GM23248 (cell line): ENCODE measurements at regions not wholly inside any gene's neighbourhood (a gene's known extent, or its start where the extent isn't known, plus 50 kb on each side); places are given as distances from the start of the nearest gene placed in this dataset.

ENCODE experiments used
- DNase-seq: peaks from one replicate; pipeline ENCODE4 v3.0.0-alpha.2; 2015
- H2AFZ ChIP-seq: fragments of 200-600 bp; sonication (generic); 2 replicates; pipeline ENCODE4 v1.6.1; 2016; ENCODE audit warnings: antibody characterized with exemption
- H3F3A ChIP-seq: fragments of 200-600 bp; sonication (generic); 2 replicates; pipeline ENCODE4 v1.6.1; 2016; ENCODE audit warnings: mild to moderate bottlenecking, antibody characterized with exemption, mixed run types; ENCODE audit not compliant: insufficient read depth
- H3K27ac ChIP-seq: fragments of 200-600 bp; sonication (generic); 2 replicates; pipeline ENCODE4 v1.5.1; 2016; ENCODE audit warnings: mild to moderate bottlenecking
- H3K27me3 ChIP-seq: fragments of 200-600 bp; sonication (generic); replicated peaks from 2 replicates; pipeline ENCODE4 v1.6.1; 2016; ENCODE audit warnings: mild to moderate bottlenecking; ENCODE audit not compliant: insufficient read depth
- H3K36me3 ChIP-seq: fragments of 200-600 bp; sonication (generic); 2 replicates; pipeline ENCODE4 v1.6.1; 2016; ENCODE audit warnings: low read depth, mild to moderate bottlenecking
- H3K4me1 ChIP-seq: fragments of 200-600 bp; sonication (generic); 2 replicates; pipeline ENCODE4 v1.6.1; 2016; ENCODE audit warnings: mild to moderate bottlenecking; ENCODE audit not compliant: insufficient read depth
- H3K4me2 ChIP-seq: fragments of 200-600 bp; sonication (generic); one replicate; pipeline ENCODE4 v1.6.1; 2016; ENCODE audit warnings: mild to moderate bottlenecking; ENCODE audit not compliant: unreplicated experiment
- H3K4me3 ChIP-seq: fragments of 200-600 bp; sonication (generic); 2 replicates; pipeline ENCODE4 v1.5.1; 2016; ENCODE audit warnings: mild to moderate bottlenecking
- H3K79me2 ChIP-seq: fragments of 200-600 bp; sonication (generic); 2 replicates; pipeline ENCODE4 v1.6.1; 2016; ENCODE audit warnings: mild to moderate bottlenecking; ENCODE audit not compliant: insufficient read depth
- H3K9ac ChIP-seq: fragments of 200-600 bp; sonication (generic); 2 replicates; pipeline ENCODE4 v1.6.1; 2016; ENCODE audit warnings: mild to moderate bottlenecking
- H3K9me2 ChIP-seq: fragments of 200-600 bp; sonication (generic); 2 replicates; pipeline ENCODE4 v1.6.1; 2016; ENCODE audit warnings: mixed run types, mild to moderate bottlenecking, moderate library complexity; ENCODE audit not compliant: insufficient read depth
- H3K9me3 ChIP-seq: fragments of 200-600 bp; sonication (generic); one replicate; pipeline ENCODE4 v1.6.1; 2017; ENCODE audit warnings: low read depth
- H4K20me1 ChIP-seq: fragments of 200-600 bp; sonication (generic); 2 replicates; pipeline ENCODE4 v1.6.0; 2016; ENCODE audit not compliant: insufficient read depth
- EZH2 ChIP-seq: fragments of 200-600 bp; sonication (generic); IDR thresholded peaks from 2 replicates; pipeline ENCODE4 v1.6.1; 2018; ENCODE audit warnings: antibody characterized with exemption, mild to moderate bottlenecking; ENCODE audit not compliant: insufficient read depth, poor library complexity, severe bottlenecking
- EZH2phosphoT487 ChIP-seq: fragments of 200-600 bp; sonication (generic); IDR thresholded peaks from 2 replicates; pipeline ENCODE4 v1.6.1; 2018; ENCODE audit warnings: antibody characterized with exemption, moderate library complexity, mild to moderate bottlenecking, low read depth; ENCODE audit not compliant: insufficient read depth
- WGBS, 2 experiments: methylation state at CpG; one replicate each; pipeline ENCODE4 v1.1.6; 2015 to 2017; ENCODE audit warnings: low lambda C conversion rate in 2 of 2, low coverage in 1 of 2; ENCODE audit errors: missing lambda C conversion rate in 2 of 2; 5-methylcytosine and 5-hydroxymethylcytosine counted together
- in situ Hi-C: fragments of 300-500 bp; cut with MboI; formaldehyde crosslinking; loops from 2 replicates; pipeline ENCODE4 v1.15.0; 2020

- in situ Hi-C loops = no loop called here
- no peak for DNase-seq
- Histone ChIP-seq H2AFZ (no peak overlapping the region), H3K79me2 (no peaks in the 10 kb centered on the region), H3K4me2 (no peak overlapping the region), H3K9me2 (no peaks in the 10 kb centered on the region), H4K20me1 (no peaks in the 10 kb centered on the region), H3K4me1 (no peaks in the 10 kb centered on the region), H3K27me3 (no peaks in the 10 kb centered on the region), H3K36me3 (no peaks in the 10 kb centered on the region), H3K9me3 (no peaks in the 10 kb centered on the region), H3K9ac (no peak overlapping the region), H3F3A (no peaks in the 10 kb centered on the region), H3K27ac (no peak overlapping the region), H3K4me3 (no peak overlapping the region)
- TF ChIP-seq EZH2 = no peak
- no peak for TF ChIP-seq EZH2phosphoT487
- 91 to 97% methylated on average over 2 of the region's 2 CpGs for WGBS, 2 experiments
Observed at GRCh38 chr14:42095155-42095554, 488.5 kb downstream of the LRFN5 start.

- H3K36me3 ChIP-seq = no peaks in the 10 kb centered on the region
- TF ChIP-seq EZH2 (no peak), EZH2phosphoT487 (no peak)
- no peak overlapping the region for H3K4me2 ChIP-seq
- H2AFZ ChIP-seq = no peak overlapping the region
- H4K20me1 ChIP-seq = no peaks in the 10 kb centered on the region
- H3K27ac ChIP-seq = no peak overlapping the region
- H3K4me3 ChIP-seq = no peak overlapping the region
- DNase-seq = no peak
- no peaks in the 10 kb centered on the region for H3K27me3 ChIP-seq
- WGBS, 2 experiments = 65 to 80% methylated on average over 3 of the region's 3 CpGs
- H3K9ac ChIP-seq = no peak overlapping the region
- H3K9me2 ChIP-seq = no peaks in the 10 kb centered on the region
- no peaks in the 10 kb centered on the region for H3K9me3 ChIP-seq
- no peaks in the 10 kb centered on the region for H3F3A ChIP-seq
- no peaks in the 10 kb centered on the region for H3K79me2 ChIP-seq
- no peaks in the 10 kb centered on the region for H3K4me1 ChIP-seq
- in situ Hi-C loops = no loop called here
Observed at GRCh38 chr14:42090122-42090521, 483.4 kb downstream of the LRFN5 start.

- no peaks in the 10 kb centered on the region for H3F3A ChIP-seq
- H3K79me2 ChIP-seq = no peaks in the 10 kb centered on the region
- H3K4me2 ChIP-seq = no peak overlapping the region
- H4K20me1 ChIP-seq = no peaks in the 10 kb centered on the region
- H3K27me3 ChIP-seq = no peaks in the 10 kb centered on the region
- no peaks in the 10 kb centered on the region for H3K9me3 ChIP-seq
- H3K9me2 ChIP-seq = no peaks in the 10 kb centered on the region
- H3K4me3 ChIP-seq = no peak overlapping the region
- TF ChIP-seq EZH2 (no peak), EZH2phosphoT487 (no peak)
- no peak overlapping the region for H2AFZ ChIP-seq
- H3K36me3 ChIP-seq = no peaks in the 10 kb centered on the region
- DNase-seq = no peak
- in situ Hi-C loops = no loop called here
- H3K4me1 ChIP-seq = no peaks in the 10 kb centered on the region
- no peak overlapping the region for H3K9ac ChIP-seq
- no peak overlapping the region for H3K27ac ChIP-seq
Observed at GRCh38 chr14:42079911-42080310, 473.2 kb downstream of the LRFN5 start.

GRCh38 chr14:42078345-42078744 lies 471.7 kb downstream of the LRFN5 start:
- no peak overlapping the region for H3K27ac ChIP-seq
- H3K9me2 ChIP-seq = no peaks in the 10 kb centered on the region
- DNase-seq = no peak
- no peak overlapping the region for H3K4me3 ChIP-seq
- no peaks in the 10 kb centered on the region for H3K79me2 ChIP-seq
- H3K27me3 ChIP-seq = no peaks in the 10 kb centered on the region
- no peaks in the 10 kb centered on the region for H3K9me3 ChIP-seq
- H2AFZ ChIP-seq = no peak overlapping the region
- no peaks in the 10 kb centered on the region for H3F3A ChIP-seq
- H3K4me1 ChIP-seq = no peaks in the 10 kb centered on the region
- no peak overlapping the region for H3K9ac ChIP-seq
- no peak for TF ChIP-seq EZH2phosphoT487
- no peak for TF ChIP-seq EZH2
- 57 to 59% methylated on average over 2 of the region's 2 CpGs for WGBS, 2 experiments
- H4K20me1 ChIP-seq = no peaks in the 10 kb centered on the region
- in situ Hi-C loops = no loop called here
- no peak overlapping the region for H3K4me2 ChIP-seq
- H3K36me3 ChIP-seq = no peaks in the 10 kb centered on the region

GRCh38 chr14:42070031-42070430 lies 463.4 kb downstream of the LRFN5 start:
- Histone ChIP-seq H3K79me2 (no peaks in the 10 kb centered on the region), H3K27me3 (no peaks in the 10 kb centered on the region), H3K27ac (no peak overlapping the region), H3K4me2 (no peak overlapping the region), H2AFZ (no peak overlapping the region), H4K20me1 (no peaks in the 10 kb centered on the region), H3K4me3 (no peak overlapping the region), H3K9ac (no peak overlapping the region), H3K9me2 (no peaks in the 10 kb centered on the region), H3K4me1 (no peaks in the 10 kb centered on the region), H3F3A (no peaks in the 10 kb centered on the region), H3K36me3 (no peaks in the 10 kb centered on the region), H3K9me3 (no peaks in the 10 kb centered on the region)
- WGBS, 2 experiments = 88 to 94% methylated on average over 3 of the region's 3 CpGs
- DNase-seq = no peak
- in situ Hi-C loops = no loop called here
- TF ChIP-seq EZH2phosphoT487 = no peak
- no peak for TF ChIP-seq EZH2
